GM15510 (cell line): ENCODE measurements at regions not wholly inside any gene's neighbourhood (a gene's known extent, or its start where the extent isn't known, plus 50 kb on each side); places are given as distances from the start of the nearest gene placed in this dataset.

Experiments used
- POLR2A ChIP-seq: IDR thresholded peaks from 3 replicates; pipeline ENCODE4 v1.6.1; 2011; ENCODE audit warnings: borderline replicate concordance; ENCODE audit not compliant: insufficient read length; ENCODE audit errors: extremely low read depth

DNA sequence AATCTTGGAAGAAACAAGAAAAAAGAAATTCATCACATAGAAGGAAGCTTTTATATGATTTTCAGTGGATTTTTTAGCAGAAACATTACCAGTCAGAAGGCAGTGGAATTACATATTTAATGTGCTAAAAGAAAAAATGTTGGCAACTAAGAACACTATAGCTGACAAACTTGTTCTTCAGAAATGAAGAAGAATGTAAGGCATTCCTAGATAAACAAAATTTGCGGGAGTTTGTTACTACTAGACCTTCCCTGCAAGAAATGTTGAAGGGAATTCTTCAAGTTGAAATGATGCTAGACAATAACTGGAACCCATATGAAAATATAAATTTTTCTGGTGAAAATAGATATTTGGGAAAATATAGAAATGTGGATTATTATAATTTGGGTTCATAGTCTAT, 718.3 kb upstream of the GRAMD2B start:
- no peak for TF ChIP-seq POLR2A

DNA sequence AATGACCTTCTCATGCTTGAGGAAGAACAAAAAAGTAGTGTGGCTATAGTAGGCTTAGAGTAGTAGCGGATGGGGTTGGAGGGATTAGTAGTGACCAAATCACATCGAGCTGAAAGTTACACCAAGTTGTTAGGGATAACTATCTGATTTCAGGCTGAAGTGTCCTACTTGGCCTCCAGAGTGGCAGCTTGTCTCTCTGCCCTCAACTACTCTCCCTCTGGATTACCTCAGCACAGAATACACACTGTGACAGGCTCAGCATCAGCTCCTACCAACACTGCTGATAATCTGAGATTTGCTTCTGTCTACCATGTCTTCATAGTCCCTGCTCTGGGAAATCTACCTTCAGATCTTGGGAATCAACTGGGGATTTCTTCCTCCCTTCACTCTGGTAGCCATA, 714.6 kb upstream of the GRAMD2B start:
- TF ChIP-seq POLR2A, result no peak

DNA sequence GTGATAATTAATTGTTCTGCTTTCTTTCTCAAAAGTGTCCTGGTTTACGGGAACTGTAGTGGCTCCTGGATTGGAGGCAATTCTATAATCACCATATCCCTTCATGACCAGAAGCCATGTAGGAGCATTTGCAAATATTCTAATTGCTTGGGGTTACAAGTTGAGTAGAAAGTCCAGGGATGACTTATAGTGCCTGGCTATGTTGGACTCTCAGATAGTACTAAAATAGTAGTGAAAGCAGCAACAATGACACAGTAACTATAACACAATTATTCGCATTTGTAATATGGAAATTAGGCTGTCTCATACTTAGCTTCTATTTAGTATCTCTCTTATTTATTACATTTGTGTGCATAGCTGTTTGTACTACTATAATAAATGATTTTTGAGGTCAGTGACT, 712.5 kb upstream of the GRAMD2B start:
- no peak for TF ChIP-seq POLR2A

DNA sequence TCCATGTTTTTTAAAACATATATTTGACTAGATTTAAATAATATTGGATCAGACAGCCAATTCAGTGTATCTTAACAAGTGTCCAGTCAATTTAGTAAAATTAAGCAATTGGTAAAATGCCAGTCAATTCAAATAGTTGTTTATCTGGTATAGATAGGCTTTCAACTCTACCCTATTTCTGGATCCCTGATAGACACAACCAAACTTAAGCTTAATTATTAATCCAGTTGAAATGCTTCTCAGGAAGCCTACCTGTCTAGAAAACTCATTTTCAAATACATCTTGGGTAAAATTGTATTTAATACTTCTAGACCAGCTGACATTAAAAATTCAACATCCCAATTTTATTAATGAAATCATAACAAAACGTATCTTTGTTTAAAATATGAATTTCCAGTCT, 710.8 kb upstream of the GRAMD2B start:
- TF ChIP-seq POLR2A, result no peak

DNA sequence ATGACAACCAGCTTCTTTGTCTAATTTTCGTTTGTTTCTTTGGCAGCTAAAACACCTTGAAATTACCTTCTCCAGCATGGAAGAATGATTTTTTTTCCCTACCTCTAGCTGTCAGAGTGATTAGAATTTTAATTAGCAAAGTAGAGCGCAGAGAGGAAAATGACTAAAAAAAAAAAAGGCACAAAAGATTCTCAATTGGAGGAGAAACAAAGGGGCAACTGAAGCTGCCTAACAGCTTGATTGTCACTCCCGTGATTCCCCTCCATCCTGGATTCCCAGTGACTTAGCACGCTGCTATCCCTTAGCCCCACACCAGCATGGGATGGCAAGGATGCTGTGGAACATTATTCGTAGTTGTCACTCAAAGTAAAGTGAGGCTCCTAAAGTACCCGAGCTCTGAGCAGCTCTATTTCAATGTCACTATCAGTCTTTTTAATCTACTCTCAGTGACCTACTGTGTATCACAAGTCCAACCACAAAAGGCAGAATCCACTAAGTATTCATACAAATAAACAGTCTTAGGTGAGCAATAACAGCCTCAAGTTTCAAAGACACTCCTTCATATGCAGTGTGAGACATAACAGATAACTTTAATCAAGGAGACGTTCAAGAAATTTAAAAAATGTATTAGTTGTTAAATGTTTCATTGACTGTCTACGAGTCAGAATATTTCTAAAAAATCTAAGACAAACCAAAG, 710.0 kb upstream of the GRAMD2B start:
- TF ChIP-seq POLR2A, result no peak

DNA sequence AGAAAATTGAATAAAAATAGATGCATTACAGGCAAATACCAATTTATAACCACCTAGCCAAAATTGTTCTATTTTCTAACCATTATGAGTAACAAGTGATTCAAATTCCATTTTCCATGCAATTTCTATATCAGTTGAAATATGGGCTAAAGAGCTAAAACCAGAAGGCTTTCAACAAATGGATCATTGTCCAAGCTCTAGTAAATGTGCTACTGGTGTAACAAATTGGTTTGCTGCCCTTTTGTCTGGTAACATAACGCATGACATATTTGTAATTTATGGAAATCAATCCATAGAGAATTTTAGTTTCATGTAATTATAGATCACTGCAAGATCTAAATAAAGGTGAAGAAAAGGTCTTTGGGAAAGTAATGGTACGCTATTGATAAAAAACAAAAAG, 708.0 kb upstream of the GRAMD2B start:
- TF ChIP-seq POLR2A, result no peak

DNA sequence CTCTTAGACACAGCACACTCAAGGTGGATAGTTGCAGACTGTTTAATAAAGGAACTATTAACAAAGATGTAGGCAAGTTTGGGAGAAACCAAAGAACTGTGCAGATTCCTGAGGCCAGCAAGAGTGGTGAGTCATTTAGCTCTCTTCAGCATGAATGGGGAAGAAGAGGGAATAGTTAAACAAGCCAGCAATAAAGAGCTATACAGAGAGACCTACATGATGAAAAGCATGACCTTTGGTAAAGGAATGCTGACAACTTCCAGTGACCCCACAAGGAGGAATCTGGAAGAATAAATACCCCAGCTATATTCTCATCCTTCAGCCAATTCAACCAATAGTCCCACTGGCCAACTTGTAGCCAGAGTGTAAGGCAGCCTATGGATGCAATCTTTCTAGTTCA, 706.0 kb upstream of the GRAMD2B start:
- no peak for TF ChIP-seq POLR2A

DNA sequence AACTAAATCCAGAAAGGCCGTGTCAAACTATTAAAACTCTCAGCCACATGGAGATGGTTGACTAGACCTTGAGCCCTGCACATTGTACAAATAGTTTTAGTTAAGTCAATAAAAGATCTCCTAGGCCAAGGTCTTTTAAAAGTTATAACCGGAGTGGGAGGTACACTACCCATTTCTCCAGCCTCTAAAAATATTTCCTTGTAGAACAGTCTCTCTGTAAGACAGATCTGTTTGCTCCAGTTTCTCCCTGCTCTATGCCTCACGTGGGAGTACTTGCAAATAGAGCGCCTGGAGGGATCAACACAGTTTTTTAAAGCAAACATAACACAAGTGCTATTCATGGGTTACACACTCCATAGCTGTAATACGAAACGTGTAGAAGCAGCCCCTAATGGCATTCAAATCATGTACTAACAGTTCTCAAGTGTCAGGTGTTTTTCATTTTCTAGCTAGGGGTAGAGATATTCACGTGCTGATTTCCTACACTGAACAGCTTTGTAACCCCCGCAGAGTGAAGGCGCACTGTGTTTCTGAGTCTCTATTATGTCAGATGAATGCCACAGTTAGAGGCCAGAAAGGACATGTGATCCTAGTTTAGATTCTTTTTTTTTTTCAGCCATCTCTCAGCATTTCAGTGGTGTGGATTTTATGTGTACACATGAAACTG, 703.4 kb upstream of the GRAMD2B start:
- no peak for TF ChIP-seq POLR2A

DNA sequence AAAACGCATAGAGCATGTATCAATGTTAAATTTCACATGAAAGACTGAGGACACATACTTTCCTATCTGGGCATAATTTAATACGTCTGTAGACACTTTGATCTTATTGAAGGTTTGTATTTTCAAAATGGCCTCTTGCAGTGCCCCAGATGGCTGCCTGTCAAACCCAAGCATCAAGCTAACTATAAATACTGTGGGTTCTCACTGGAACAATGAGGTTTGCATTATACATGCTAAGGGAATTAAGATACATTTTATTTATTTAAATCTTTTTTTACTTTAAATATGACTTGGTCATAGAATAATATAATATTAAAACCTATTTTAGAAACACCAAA, 702.9 kb upstream of the GRAMD2B start:
- TF ChIP-seq POLR2A, result no peak

DNA sequence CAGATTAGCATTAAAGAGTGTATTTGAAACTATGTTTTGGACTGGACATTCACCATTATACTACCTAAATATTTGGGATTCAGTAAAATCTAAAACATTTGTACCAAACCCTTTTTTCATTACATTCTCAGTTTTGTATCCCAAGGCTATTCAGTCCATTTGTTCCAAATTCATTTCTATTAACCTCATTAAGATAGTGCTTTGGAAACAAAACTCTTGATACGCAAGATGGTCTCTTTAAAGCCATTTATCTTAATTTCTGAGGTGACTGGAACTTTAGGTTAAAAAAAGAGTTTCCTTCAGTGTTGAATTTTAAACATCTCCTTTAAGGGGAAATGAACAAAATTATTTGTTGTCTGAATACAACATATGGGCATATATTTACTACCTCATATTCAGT, 702.5 kb upstream of the GRAMD2B start:
- TF ChIP-seq POLR2A, result no peak

DNA sequence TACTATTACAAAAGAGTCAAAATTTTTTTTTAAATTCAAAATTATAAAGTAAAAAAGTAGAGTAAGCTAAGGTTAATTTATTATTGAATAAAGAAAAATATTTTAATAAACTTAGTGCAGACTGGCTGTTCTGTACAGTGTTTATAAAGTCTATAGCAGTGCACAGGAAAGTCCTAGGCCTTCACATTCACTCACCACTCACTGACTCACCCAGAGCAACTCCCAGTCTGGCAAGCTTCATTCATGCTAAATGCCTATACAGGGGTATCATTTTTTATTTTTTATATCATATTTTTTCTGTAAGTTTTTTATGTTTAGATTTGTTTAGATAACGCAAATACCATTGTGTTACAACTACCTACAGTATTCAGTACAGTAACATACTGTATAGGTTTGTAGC, 700.7 kb upstream of the GRAMD2B start:
- no peak for TF ChIP-seq POLR2A

DNA sequence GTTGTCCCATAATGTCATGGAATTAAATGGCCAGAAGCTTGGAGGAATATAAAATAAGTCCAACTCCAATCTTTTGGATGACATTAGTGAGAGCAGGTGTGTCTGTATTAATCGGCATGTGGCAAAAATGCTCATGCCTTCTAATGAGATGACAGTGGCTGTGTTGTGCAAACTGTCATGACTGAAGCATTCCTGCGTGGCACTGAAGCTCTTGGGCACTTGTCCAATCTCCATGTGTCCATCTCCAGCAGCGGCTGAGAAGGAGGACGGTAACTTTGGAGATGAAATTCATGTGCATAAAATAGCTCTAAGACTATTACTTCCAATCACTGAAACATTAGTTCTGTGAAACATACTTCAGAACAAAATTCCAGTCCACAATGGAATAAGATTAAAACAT, 697.5 kb upstream of the GRAMD2B start:
- TF ChIP-seq POLR2A, result no peak

DNA sequence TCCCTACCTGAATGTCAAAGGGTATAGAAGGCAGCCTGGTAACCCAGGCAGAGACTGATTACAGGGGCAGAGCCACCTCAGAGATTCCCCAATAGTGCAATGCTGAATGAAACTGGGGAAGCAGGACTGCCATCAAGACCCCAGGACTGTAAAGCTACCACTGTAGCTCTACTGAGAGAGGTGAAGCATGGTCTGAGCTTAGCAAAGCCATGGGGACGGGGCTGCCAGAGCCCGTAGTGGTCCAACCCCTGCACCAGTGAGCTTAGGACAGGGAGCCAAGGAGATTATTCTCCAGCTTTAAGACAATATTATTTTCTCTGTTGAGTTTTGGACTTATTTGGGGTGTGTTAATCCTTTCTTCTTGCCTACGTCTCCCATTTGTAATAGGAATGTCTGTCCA, 679.3 kb upstream of the GRAMD2B start:
- TF ChIP-seq POLR2A, result no peak

DNA sequence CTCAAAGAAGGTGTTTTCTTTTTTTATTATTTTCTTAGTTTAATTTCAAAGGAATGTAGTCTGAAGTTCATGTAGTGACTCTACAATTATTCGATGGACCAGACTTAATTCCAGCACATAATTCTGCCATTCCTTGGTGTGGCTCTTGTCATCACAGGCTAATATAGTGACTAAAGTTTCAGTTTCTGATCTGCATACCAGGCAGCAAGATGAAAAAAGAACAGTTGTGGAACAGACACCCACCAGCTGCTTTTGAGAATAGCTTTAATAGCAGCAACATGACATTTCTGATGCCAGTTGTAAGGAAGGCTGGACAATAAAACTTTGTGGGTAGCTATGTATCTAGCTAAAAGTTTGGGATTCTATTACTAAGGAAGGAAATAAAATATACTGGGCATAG, 676.3 kb upstream of the GRAMD2B start:
- no peak for TF ChIP-seq POLR2A

DNA sequence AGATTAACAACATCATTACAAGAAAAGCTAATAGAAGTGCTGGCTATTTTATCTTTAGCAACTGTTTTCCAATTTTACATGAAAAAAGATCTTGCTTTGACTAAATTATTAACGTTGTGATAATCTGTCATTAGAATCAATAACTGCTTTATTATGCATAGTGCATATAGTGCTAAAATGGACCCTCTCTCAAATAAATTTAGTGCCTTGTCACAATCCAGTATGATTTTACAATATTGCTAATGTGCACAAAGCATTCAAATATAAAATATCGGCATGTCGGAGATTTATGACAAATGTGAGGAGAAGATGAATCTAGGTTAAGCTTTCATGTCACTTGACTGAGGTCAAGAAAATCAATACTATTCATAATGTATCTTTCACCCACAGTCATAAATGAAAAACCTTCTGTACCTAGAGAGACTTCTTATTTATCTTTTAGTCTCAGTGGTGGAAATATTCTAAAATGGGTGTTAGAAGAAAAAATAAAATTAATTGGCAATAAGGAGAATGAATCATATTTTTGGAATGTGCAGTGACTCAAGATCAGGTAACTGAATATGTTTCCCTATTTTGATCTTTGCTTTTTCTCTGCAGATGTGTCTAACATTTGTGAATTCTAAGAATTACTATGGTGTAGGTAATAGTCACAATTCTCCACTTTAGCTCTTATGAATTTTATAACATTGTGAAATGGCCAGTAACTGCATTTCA, 672.9 kb upstream of the GRAMD2B start:
- TF ChIP-seq POLR2A, result no peak

DNA sequence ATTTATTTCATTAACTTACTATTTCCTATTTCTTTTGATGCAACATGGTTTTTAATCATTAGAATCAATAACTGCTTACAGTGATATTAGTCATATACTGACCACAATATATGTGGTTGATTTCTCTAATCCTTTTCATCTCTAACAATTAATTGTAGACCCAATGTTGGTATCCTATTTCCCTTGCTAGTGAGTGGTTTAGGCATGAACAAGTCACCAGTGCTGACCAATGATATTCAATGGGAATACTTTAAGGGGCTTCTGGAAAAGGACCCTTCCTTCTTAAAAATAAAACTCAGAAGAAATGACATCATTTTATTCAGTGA, 672.4 kb upstream of the GRAMD2B start:
- no peak for TF ChIP-seq POLR2A
